HL-60 (cell line): ENCODE measurements at regions not wholly inside any gene's neighbourhood (a gene's known extent, or its start where the extent isn't known, plus 50 kb on each side); places are given as distances from the start of the nearest gene placed in this dataset.

ENCODE experiments used
- CTCF ChIP-seq: IDR thresholded peaks from one replicate; pipeline ENCODE4 v1.5.1; 2011; ENCODE audit warnings: low read length, control low read depth, inconsistent platforms; ENCODE audit not compliant: insufficient read depth
- GABPA ChIP-seq: IDR thresholded peaks from 2 replicates; pipeline ENCODE4 v1.6.1; 2012; ENCODE audit warnings: low read depth
- POLR2AphosphoS5 ChIP-seq: IDR thresholded peaks from 2 replicates; pipeline ENCODE4 v1.6.1; 2012; ENCODE audit warnings: low read depth
- REST ChIP-seq: IDR thresholded peaks from 2 replicates; pipeline ENCODE4 v1.6.1; 2012; ENCODE audit warnings: low read depth; ENCODE audit not compliant: insufficient replicate concordance

GRCh38 chr14:65976761-65977404, 509.3 kb upstream of the CCDC196 start:
- TF ChIP-seq CTCF (no peak), REST (no peak), POLR2AphosphoS5 (no peak), GABPA (no peak)
